SK-N-MC (cell line): ENCODE measurements at regions not wholly inside any gene's neighbourhood (a gene's known extent, or its start where the extent isn't known, plus 50 kb on each side); places are given as distances from the start of the nearest gene placed in this dataset.

Experiments
- EZH2 ChIP-seq: fragments of 200-600 bp; sonication (generic); IDR thresholded peaks from one replicate; pipeline ENCODE4 v1.6.1; 2017; ENCODE audit warnings: antibody characterized with exemption
- FOXP2 ChIP-seq: optimal IDR thresholded peaks from 2 replicates; pipeline ENCODE3; 2011; ENCODE audit warnings: mild to moderate bottlenecking, moderate library complexity; ENCODE audit not compliant: insufficient read depth; ENCODE audit errors: extremely low read length, control extremely low read depth

DNA sequence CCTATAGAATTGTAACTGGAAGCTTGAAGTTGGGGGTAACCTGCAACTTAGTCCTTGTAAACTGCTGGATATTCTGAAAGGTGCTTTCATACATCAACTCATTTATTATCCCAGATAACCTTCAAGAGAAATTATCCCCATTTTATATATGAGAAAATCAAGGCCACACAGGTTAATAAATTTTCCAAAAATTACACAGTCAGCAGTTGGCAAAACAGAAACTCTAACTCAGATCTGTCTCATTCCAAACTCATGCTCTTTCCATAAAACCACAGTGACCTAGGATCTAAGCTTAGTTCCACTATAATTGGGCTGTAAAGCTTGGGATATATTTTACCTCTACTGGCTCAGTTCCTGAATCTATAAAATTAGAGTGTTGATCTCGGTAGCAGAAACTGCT is 167.6 kb upstream of the DDX18 start:
- TF ChIP-seq EZH2 (no peak), FOXP2 (no peak)
